ENCODE measurements at regions not wholly inside any gene's neighbourhood (a gene's known extent, or its start where the extent isn't known, plus 50 kb on each side); places are given as distances from the start of the nearest gene placed in this dataset.
"Not testable (repeated sequence)": the region's sequence is repeated elsewhere in the genome, so short reads cannot be mapped to it uniquely, and the experiment has no call there.

GRCh38 chr6:26234421-26235301 lies 130.3 kb upstream of the BTN3A2 start:
- Histone ChIP-seq H3K27me3 (ENCODE audit: control insufficient read depth in 1 of 2, insufficient read depth in 2 of 2, low read length in 2 of 2) (no peaks in the 10 kb centered on the region), H3K4me1 (ENCODE audit: insufficient read depth, low read length) (peaks cover 19% of the 10 kb centered on the region), H3K36me3 (ENCODE audit: insufficient read depth, low read length) (no peaks in the 10 kb centered on the region), H3K4me3 (ENCODE audit: low read length) (peak overlapping the region; percentile 66), H3K27ac (ENCODE audit: low read depth in 1 of 2, low read length in 2 of 2) (peak overlapping the region; percentile 78 to 87), H3K9me3 (ENCODE audit: control insufficient read depth in 1 of 2, insufficient read depth in 1 of 2, low read length in 2 of 2) (peaks cover 0 to 12% of the 10 kb centered on the region in 2 experiments)
- Mint-ChIP-seq H3K4me1 (ENCODE audit: low read depth) (peaks cover 42% of the 10 kb centered on the region), H3K36me3 (ENCODE audit: low read depth) (peaks cover 28% of the 10 kb centered on the region), H3K27ac (peak overlapping the region; percentile 99), H3K4me3 (peak overlapping the region; percentile 100), H3K27me3 (peaks cover 8% of the 10 kb centered on the region), H3K9me3 (no peaks in the 10 kb centered on the region)
- intact Hi-C loops (cut with DNase I, micrococcal nuclease), result loop anchor here (1.0 to 5.0 kb wide), 4 partner anchors 16 to 38 kb away; a partner anchor contains a TSS
- ChIA-PET POLR2A (interaction anchor here (0.5 to 7.2 kb wide), 81 partner anchors 9 to 1661 kb away, joined by 3 to 754 read pairs (median 7); partner anchors contain the start of genes BTN2A2, HFE and HMGN4), CTCF (interaction anchor here (0.6 to 6.7 kb wide), 10 partner anchors 16 to 75 kb away, joined by 3 to 42 read pairs (median 6); a partner anchor contains a TSS)
- DNase-seq (peak; percentile 46 to 96 (median 67)), ATAC-seq (ENCODE audit: poor library complexity) (peak; percentile 73)
- no peak for TF ChIP-seq CTCF (IDR thresholded peaks at IDR 0.05)

GRCh38 chr6:26235302-26235670 lies 129.7 kb upstream of the BTN3A2 start:
- CTCF ChIA-PET, result interaction anchor here (1.0 to 6.7 kb wide), 4 partner anchors 15 to 213 kb away, joined by 3 to 42 read pairs (median 8); a partner anchor contains a TSS
- Mint-ChIP-seq H3K4me3 (peak overlapping the region; percentile 100), H3K36me3 (ENCODE audit: low read depth) (peaks cover 31% of the 10 kb centered on the region), H3K9me3 (peaks cover under 1% of the 10 kb centered on the region), H3K4me1 (ENCODE audit: low read depth) (peaks cover 46% of the 10 kb centered on the region), H3K27me3 (peaks cover 8% of the 10 kb centered on the region), H3K27ac (peak overlapping the region; percentile 99)
- POLR2A ChIA-PET, result interaction anchor here (0.8 to 7.2 kb wide), 41 partner anchors 8 to 1658 kb away, joined by 3 to 754 read pairs (median 31); partner anchors contain the start of genes HFE and HMGN4
- no peaks in the 10 kb centered on the region for H3K27me3 ChIP-seq (ENCODE audit: control insufficient read depth in 1 of 2, insufficient read depth in 2 of 2, low read length in 2 of 2)
- no peaks in the 10 kb centered on the region for H3K36me3 ChIP-seq (ENCODE audit: insufficient read depth, low read length)
- H3K4me1 ChIP-seq (ENCODE audit: insufficient read depth, low read length), result peaks cover 25% of the 10 kb centered on the region
- ATAC-seq (ENCODE audit: poor library complexity) (no peak), DNase-seq (peak in 3 of 14 experiments; percentile 12 to 28 (median 25))
- peak overlapping the region; percentile 66 for H3K4me3 ChIP-seq (ENCODE audit: low read length)
- H3K9me3 ChIP-seq (ENCODE audit: control insufficient read depth in 1 of 2, insufficient read depth in 1 of 2, low read length in 2 of 2), result peaks cover 0 to 15% of the 10 kb centered on the region in 2 experiments
- no peak for TF ChIP-seq CTCF (IDR thresholded peaks at IDR 0.05)
- peak overlapping the region; percentile 78 to 87 for H3K27ac ChIP-seq (ENCODE audit: low read depth in 1 of 2, low read length in 2 of 2)
- intact Hi-C loops (cut with DNase I, micrococcal nuclease), result loop anchor here (1.0 to 2.0 kb wide), 3 partner anchors 15 to 36 kb away; a partner anchor contains a TSS

- intact Hi-C loops (cut with DNase I, micrococcal nuclease); DNase-seq; H3K4me3 ChIP-seq (ENCODE audit: low read length); ATAC-seq (ENCODE audit: poor library complexity); H3K27me3 Mint-ChIP-seq; H3K27ac ChIP-seq (ENCODE audit: low read depth in 1 of 2, low read length in 2 of 2); H3K9me3 Mint-ChIP-seq; H3K36me3 ChIP-seq (ENCODE audit: insufficient read depth, low read length); CTCF ChIA-PET; H3K27me3 ChIP-seq (ENCODE audit: control insufficient read depth in 1 of 2, insufficient read depth in 2 of 2, low read length in 2 of 2): not testable (repeated sequence)
- Histone ChIP-seq H3K4me1 (ENCODE audit: insufficient read depth, low read length) (peaks cover 21% of the 10 kb centered on the region), H3K9me3 (ENCODE audit: control insufficient read depth in 1 of 2, insufficient read depth in 1 of 2, low read length in 2 of 2) (peaks cover 0 to 12% of the 10 kb centered on the region in 2 experiments)
- H3K4me1 Mint-ChIP-seq (ENCODE audit: low read depth), result peaks cover 32% of the 10 kb centered on the region
- H3K4me3 Mint-ChIP-seq, result peak overlapping the region; percentile 38
- peak overlapping the region; percentile 96 for H3K27ac Mint-ChIP-seq
- POLR2A ChIA-PET, result interaction anchor here (0.6 to 4.1 kb wide), 8 partner anchors 15 to 197 kb away, joined by 3 to 48 read pairs (median 22); a partner anchor contains a TSS
- peaks cover 22% of the 10 kb centered on the region for H3K36me3 Mint-ChIP-seq (ENCODE audit: low read depth)
Observed at GRCh38 chr6:26239415-26239814, 125.6 kb upstream of the BTN3A2 start.

Data from CD4-positive, alpha-beta T cell (primary cell).